SU-DHL-6 (cell line): ENCODE measurements at regions not wholly inside any gene's neighbourhood (a gene's known extent, or its start where the extent isn't known, plus 50 kb on each side); places are given as distances from the start of the nearest gene placed in this dataset.

Source experiments
- H2AFZ ChIP-seq: fragments of 200-600 bp; sonication (generic); 2 replicates; pipeline ENCODE4 v1.6.1; 2014; ENCODE audit warnings: low read depth, mild to moderate bottlenecking, moderate library complexity, mixed read lengths, antibody characterized with exemption, low read length; ENCODE audit not compliant: severe bottlenecking
- H3F3A ChIP-seq: fragments of 200-600 bp; shearing (Covaris generic); 2 replicates; pipeline ENCODE4 v1.6.0; 2016; ENCODE audit warnings: antibody characterized with exemption, mild to moderate bottlenecking; ENCODE audit not compliant: insufficient read depth
- H3K27ac ChIP-seq: fragments of 200-600 bp; sonication (generic); 2 replicates; pipeline ENCODE4 v1.5.1; 2016; ENCODE audit warnings: low read depth, mild to moderate bottlenecking, low read length, moderate library complexity, mixed read lengths
- H3K27me3 ChIP-seq: fragments of 200-600 bp; sonication (generic), shearing (Covaris generic); 2 replicates; pipeline ENCODE4 v1.6.0; 2014; ENCODE audit warnings: mild to moderate bottlenecking, low read length
- H3K36me3 ChIP-seq: fragments of 200-600 bp; sonication (generic); 2 replicates; pipeline ENCODE4 v1.6.1; 2014; ENCODE audit warnings: mild to moderate bottlenecking, low read length, mixed read lengths
- H3K4me2 ChIP-seq: fragments of 300-600, 200-600 bp; shearing (Covaris generic), sonication (generic); 2 replicates; pipeline ENCODE4 v1.6.0; 2014; ENCODE audit warnings: low read length, low read depth, mild to moderate bottlenecking; ENCODE audit not compliant: poor library complexity, severe bottlenecking
- H3K4me3 ChIP-seq: fragments of 200-600 bp; sonication (generic); 2 replicates; pipeline ENCODE4 v1.5.1; 2014; ENCODE audit warnings: antibody characterized with exemption, low read length, mild to moderate bottlenecking, mixed read lengths; ENCODE audit not compliant: insufficient read depth, poor library complexity, severe bottlenecking
- H3K79me2 ChIP-seq: fragments of 200-600 bp; sonication (generic); 2 replicates; pipeline ENCODE4 v1.6.1; 2014; ENCODE audit warnings: mild to moderate bottlenecking, low read length, moderate library complexity; ENCODE audit not compliant: insufficient read depth
- H3K9ac ChIP-seq: fragments of 200-600 bp; sonication (generic); 2 replicates; pipeline ENCODE4 v1.7.0; 2014; ENCODE audit warnings: mild to moderate bottlenecking, low read length
- H3K9me2 ChIP-seq: fragments of 200-600 bp; sonication (generic); replicated peaks from 2 replicates; pipeline ENCODE4 v1.6.1; 2014; ENCODE audit warnings: low read length; ENCODE audit not compliant: insufficient read depth
- H3K9me3 ChIP-seq: fragments of 200-600 bp; sonication (generic); 2 replicates; pipeline ENCODE4 v1.6.1; 2014; ENCODE audit warnings: low read length, mixed read lengths; ENCODE audit not compliant: insufficient read depth
- H4K20me1 ChIP-seq: fragments of 200-600 bp; sonication (generic); 2 replicates; pipeline ENCODE4 v1.6.1; 2014; ENCODE audit warnings: low read depth, mild to moderate bottlenecking, antibody characterized with exemption, low read length, moderate library complexity, mixed read lengths
- CTCF ChIP-seq: fragments of 200-600 bp; sonication (generic); IDR thresholded peaks from one replicate; pipeline ENCODE4 v1.5.1; 2017; ENCODE audit warnings: antibody characterized with exemption, mild to moderate bottlenecking, low read length, moderate library complexity; ENCODE audit not compliant: insufficient read depth, poor library complexity, severe bottlenecking
- EZH2phosphoT487 ChIP-seq: fragments of 200-600 bp; sonication (generic), shearing (Covaris generic); conservative IDR thresholded peaks from 2 replicates; pipeline ENCODE4 v1.6.1; 2018; ENCODE audit warnings: mild to moderate bottlenecking, antibody characterized with exemption, low read length, moderate library complexity, mixed read lengths

DNA sequence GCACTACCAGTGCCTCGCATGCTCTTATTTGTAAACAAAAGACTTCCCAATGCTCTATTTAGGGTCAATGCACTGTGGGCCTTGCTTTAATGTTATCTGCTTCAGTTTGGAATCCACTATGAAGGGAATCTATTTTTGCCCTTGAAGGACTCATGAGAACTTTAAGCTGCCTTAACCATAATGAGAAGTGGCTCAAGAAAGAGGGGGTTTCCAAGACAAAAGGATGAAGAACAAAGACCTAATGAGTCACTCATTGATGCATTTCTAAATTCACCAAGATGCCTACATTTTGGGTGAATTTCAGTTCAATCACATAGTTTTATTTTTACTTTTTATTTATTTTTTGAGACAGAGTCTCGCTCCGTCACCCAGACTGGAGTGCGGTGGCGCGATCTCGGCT, 228.2 kb downstream of the LY86 start:
- Histone ChIP-seq H3F3A (no peaks in the 10 kb centered on the region), H3K36me3 (no peaks in the 10 kb centered on the region), H3K9me3 (no peaks in the 10 kb centered on the region), H3K79me2 (no peaks in the 10 kb centered on the region), H3K4me2 (no peak overlapping the region), H3K9ac (no peak overlapping the region), H2AFZ (no peak overlapping the region), H4K20me1 (no peaks in the 10 kb centered on the region), H3K27me3 (no peaks in the 10 kb centered on the region), H3K4me3 (no peak overlapping the region), H3K27ac (no peak overlapping the region), H3K9me2 (no peaks in the 10 kb centered on the region)
- TF ChIP-seq EZH2phosphoT487: no peak
- no peak for TF ChIP-seq CTCF

- no peaks in the 10 kb centered on the region for H3K36me3 ChIP-seq
- no peak overlapping the region for H3K27ac ChIP-seq
- no peak overlapping the region for H3K4me3 ChIP-seq
- H3K27me3 ChIP-seq: no peaks in the 10 kb centered on the region
- H3K9ac ChIP-seq: no peak overlapping the region
- no peaks in the 10 kb centered on the region for H3K79me2 ChIP-seq
- no peak for TF ChIP-seq EZH2phosphoT487
- no peak for TF ChIP-seq CTCF
- H2AFZ ChIP-seq: no peak overlapping the region
- no peaks in the 10 kb centered on the region for H3K9me2 ChIP-seq
- no peaks in the 10 kb centered on the region for H3K9me3 ChIP-seq
- no peak overlapping the region for H3K4me2 ChIP-seq
- no peaks in the 10 kb centered on the region for H4K20me1 ChIP-seq
- no peaks in the 10 kb centered on the region for H3F3A ChIP-seq
Measured at GRCh38 chr6:6818078-6818639, 229.6 kb downstream of the LY86 start.

DNA sequence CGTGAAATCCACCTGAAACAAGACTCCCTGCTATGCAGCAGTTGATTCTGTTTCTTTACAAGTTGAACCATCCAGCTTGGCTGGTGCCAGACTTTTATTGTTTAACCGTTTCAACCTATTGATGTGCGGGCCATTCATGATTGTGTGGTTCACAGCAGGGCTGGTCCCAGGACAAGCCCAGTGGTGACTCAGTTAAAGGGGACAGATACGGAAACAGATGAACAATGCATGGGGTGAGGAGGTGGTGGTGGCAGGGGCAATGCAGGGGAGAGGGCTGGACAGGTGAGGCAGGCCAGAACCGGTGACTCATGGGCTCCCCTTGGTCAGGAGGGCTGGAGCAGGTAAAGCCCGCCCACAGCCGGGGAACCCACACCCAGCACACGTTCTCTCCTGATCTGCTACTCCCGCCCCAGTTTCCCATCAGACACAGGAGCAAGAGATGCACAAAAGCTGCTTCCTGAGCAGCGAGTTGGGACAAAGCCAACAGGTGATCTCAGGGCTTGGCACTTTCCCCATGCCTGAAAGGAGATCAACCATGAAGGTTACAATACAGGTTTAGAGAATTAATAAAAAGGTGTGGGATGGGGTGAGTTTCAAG, 232.2 kb downstream of the LY86 start:
- Histone ChIP-seq H3K79me2 (no peaks in the 10 kb centered on the region), H3K9me2 (no peaks in the 10 kb centered on the region), H3K36me3 (no peaks in the 10 kb centered on the region), H4K20me1 (no peaks in the 10 kb centered on the region), H3K4me3 (no peak overlapping the region), H3K9ac (no peak overlapping the region), H3K4me2 (no peak overlapping the region), H2AFZ (no peak overlapping the region), H3F3A (no peaks in the 10 kb centered on the region), H3K27me3 (0 out of 2 replicates have a peak, but pooled peaks cover 3% of the 10 kb centered on the region), H3K9me3 (no peaks in the 10 kb centered on the region), H3K27ac (no peak overlapping the region)
- TF ChIP-seq EZH2phosphoT487: no peak
- TF ChIP-seq CTCF: no peak
